Chondrocyte (in vitro differentiated cells): ENCODE measurements at regions not wholly inside any gene's neighbourhood (a gene's known extent, or its start where the extent isn't known, plus 50 kb on each side); places are given as distances from the start of the nearest gene placed in this dataset.

Experiments
- DNase-seq: peaks from one replicate; pipeline ENCODE4 v3.0.0; 2021; ENCODE audit warnings: mixed read lengths, low spot score
- H3K27ac Mint-ChIP-seq: one replicate; pipeline ENCODE4 v1.8.0; 2021; ENCODE audit warnings: mild to moderate bottlenecking, moderate library complexity, mixed read lengths; ENCODE audit not compliant: unreplicated experiment
- H3K27me3 Mint-ChIP-seq: 2 replicates; pipeline ENCODE4 v1.8.0; 2021; ENCODE audit warnings: low read depth, mixed read lengths
- H3K36me3 Mint-ChIP-seq: 2 replicates; pipeline ENCODE4 v1.8.0; 2021; ENCODE audit warnings: low read depth, mixed read lengths
- H3K4me1 Mint-ChIP-seq: 2 replicates; pipeline ENCODE4 v1.8.0; 2021; ENCODE audit warnings: low read depth, mild to moderate bottlenecking, mixed read lengths
- H3K4me3 Mint-ChIP-seq: one replicate; pipeline ENCODE4 v1.8.0; 2021; ENCODE audit warnings: mild to moderate bottlenecking, moderate library complexity, mixed read lengths; ENCODE audit not compliant: unreplicated experiment
- H3K9me3 Mint-ChIP-seq: 2 replicates; pipeline ENCODE4 v1.8.0; 2021; ENCODE audit warnings: low read depth, mixed read lengths
- CTCF ChIP-seq: fragments of 200-600 bp; sonication (generic); IDR thresholded peaks from 2 replicates; pipeline ENCODE4 v1.5.0; 2021; ENCODE audit warnings: antibody characterized with exemption, mild to moderate bottlenecking, moderate library complexity

- Mint-ChIP-seq H3K4me3 (no peak overlapping the region), H3K27me3 (peaks cover 4% of the 10 kb centered on the region), H3K9me3 (peaks cover 2% of the 10 kb centered on the region), H3K27ac (no peak overlapping the region), H3K4me1 (no peaks in the 10 kb centered on the region), H3K36me3 (no peaks in the 10 kb centered on the region)
- no peak for DNase-seq
- no peak for TF ChIP-seq CTCF
Measured at GRCh38 chr4:104262678-104263077, 232.0 kb downstream of the CXXC4 start.

- Mint-ChIP-seq H3K4me3 (no peak overlapping the region), H3K4me1 (no peaks in the 10 kb centered on the region), H3K27ac (no peak overlapping the region), H3K9me3 (peaks cover 39% of the 10 kb centered on the region), H3K27me3 (peaks cover 1% of the 10 kb centered on the region), H3K36me3 (no peaks in the 10 kb centered on the region)
- DNase-seq = no peak
- no peak for TF ChIP-seq CTCF
Measured at GRCh38 chr4:104248726-104249125, 246.0 kb downstream of the CXXC4 start.

GRCh38 chr4:104235967-104236366 lies 258.7 kb downstream of the CXXC4 start:
- no peak overlapping the region for H3K4me3 Mint-ChIP-seq
- no peak for TF ChIP-seq CTCF
- no peaks in the 10 kb centered on the region for H3K4me1 Mint-ChIP-seq
- no peaks in the 10 kb centered on the region for H3K36me3 Mint-ChIP-seq
- H3K27me3 Mint-ChIP-seq = peaks cover 7% of the 10 kb centered on the region
- no peak overlapping the region for H3K27ac Mint-ChIP-seq
- no peaks in the 10 kb centered on the region for H3K9me3 Mint-ChIP-seq
- DNase-seq = no peak

- no peak for TF ChIP-seq CTCF
- Mint-ChIP-seq H3K4me3 (no peak overlapping the region), H3K27ac (no peak overlapping the region), H3K9me3 (peaks cover 4% of the 10 kb centered on the region), H3K27me3 (no peaks in the 10 kb centered on the region), H3K4me1 (no peaks in the 10 kb centered on the region), H3K36me3 (no peaks in the 10 kb centered on the region)
- no peak for DNase-seq
Measured at GRCh38 chr4:104217526-104217925, 277.2 kb downstream of the CXXC4 start.

- Mint-ChIP-seq H3K27ac (no peak overlapping the region), H3K9me3 (peaks cover 4% of the 10 kb centered on the region), H3K36me3 (no peaks in the 10 kb centered on the region), H3K4me1 (no peaks in the 10 kb centered on the region), H3K27me3 (peaks cover 4% of the 10 kb centered on the region), H3K4me3 (no peak overlapping the region)
- DNase-seq = no peak
- no peak for TF ChIP-seq CTCF
Measured at GRCh38 chr4:104211657-104212056, 283.0 kb downstream of the CXXC4 start.
